ENCODE measurements at regions not wholly inside any gene's neighbourhood (a gene's known extent, or its start where the extent isn't known, plus 50 kb on each side); places are given as distances from the start of the nearest gene placed in this dataset.
"Not testable (repeated sequence)": the region's sequence is repeated elsewhere in the genome, so short reads cannot be mapped to it uniquely, and the experiment has no call there.

- DNase-seq (ENCODE audit: low read depth in 2 of 2) = not testable (repeated sequence)
These were observed 418.4 kb downstream of the KIF20B start for GRCh38 chr10:90119631-90120280.

DNA sequence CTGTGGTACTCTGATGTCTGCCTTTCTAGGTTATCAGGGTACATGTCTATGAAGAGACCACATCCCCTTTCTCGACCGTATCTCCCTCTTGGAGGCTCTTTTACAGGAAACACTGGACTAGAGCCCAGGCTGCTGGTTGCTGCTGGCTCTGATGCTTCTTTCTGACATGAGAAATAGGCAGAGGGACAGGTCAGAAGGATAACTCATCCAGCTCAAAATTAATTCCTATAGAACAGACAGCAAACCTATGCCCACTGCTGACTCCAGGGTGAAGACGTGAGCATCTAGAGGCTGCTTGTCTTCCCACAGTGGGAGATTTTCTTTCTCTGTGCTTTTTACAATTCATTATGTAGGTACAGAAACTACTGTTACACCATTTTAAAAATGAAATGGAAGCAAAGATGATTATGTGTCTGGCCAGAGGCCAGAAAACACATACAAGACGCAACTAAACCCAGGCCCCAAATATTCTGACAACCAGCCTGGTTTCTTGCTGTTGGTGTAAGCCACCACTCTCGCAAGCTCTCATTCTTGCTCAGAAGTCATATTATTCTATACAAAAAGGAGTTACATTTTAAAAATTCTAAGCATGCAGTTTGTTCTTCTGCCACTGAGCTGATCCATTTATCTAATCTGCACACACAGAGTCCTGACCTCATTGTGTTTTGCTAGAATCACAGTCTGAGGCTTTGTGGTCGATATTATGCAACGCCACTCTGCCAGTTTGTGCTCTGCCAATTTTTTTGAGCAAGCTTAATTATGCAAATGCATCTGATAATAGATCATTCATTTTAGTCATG, 424.3 kb downstream of the KIF20B start:
- DNase-seq (ENCODE audit: low read depth in 2 of 2) = no peak

DNA sequence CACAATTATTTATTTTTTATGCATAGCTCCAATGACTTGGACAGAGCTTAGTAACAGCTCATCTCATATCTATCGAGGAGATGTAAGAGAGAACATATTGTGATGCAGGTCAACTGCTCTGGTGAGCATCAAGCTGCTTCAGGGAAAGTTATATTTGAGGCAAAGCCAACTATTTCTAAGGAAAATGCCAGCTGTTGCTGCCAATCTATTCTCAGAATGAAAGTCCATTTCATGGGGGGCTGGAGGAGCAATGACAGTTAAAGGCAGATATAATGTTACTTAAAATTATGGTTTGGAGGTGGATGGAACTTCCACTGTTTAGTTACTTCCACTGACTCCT, 424.8 kb downstream of the KIF20B start:
- DNase-seq (ENCODE audit: low read depth in 2 of 2) = no peak

DNA sequence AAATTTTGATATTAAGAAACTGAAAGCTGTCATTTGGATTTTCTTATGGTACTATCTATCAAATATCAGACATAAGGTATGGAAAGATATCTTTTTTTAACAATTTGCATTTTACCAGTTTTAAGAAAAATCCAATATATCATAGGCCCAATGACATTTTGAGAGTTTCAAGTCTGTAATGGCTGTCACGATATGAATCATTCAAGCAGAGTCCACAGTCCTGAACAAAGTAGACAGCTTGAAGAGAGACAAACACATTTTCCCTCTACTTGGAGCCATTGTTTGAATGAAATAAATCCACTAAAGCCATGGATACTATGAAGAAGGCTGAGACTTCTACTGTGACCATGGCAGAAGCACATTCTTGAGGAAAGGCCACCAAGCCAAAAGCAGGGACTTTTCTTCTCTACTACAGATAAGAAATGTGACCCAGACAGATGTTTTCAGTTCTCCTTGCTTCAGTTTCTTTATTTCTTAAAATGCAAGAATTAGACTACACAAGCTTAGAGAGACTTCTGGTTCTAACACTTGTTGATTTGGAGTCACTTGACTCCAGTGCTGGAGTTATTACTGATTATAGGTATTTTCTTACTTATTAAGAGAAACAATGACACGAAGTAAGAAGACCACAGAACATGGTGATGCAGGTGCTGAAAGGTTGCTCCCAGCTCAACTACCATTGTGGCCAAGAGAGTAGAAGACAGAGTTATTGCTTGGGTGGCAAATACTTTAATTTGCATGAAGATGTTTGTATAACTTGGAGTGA, 429.1 kb downstream of the KIF20B start:
- DNase-seq (ENCODE audit: low read depth in 2 of 2) = no peak

DNA sequence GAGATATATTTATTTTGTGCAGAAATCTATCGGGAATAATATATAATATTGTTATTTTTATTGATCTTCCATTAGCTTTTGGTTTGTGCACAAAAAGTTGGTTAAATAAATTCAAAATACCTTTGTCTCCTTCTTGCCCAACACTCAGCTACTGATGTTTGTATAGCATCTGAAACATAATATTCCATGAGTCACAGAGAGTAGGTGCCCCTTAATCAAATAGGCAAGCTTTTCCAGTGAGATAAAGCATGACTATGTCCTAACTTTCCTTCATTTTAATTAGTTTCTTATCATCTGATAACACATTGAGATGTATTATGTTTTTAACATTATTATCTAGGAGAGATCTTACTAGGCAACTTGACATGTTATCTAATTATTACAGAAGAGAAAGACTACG, 432.2 kb downstream of the KIF20B start:
- no peak for DNase-seq (ENCODE audit: low read depth in 2 of 2)

GRCh38 chr10:90136731-90137316, 435.4 kb downstream of the KIF20B start:
- no peak for DNase-seq (ENCODE audit: low read depth in 2 of 2)

DNA sequence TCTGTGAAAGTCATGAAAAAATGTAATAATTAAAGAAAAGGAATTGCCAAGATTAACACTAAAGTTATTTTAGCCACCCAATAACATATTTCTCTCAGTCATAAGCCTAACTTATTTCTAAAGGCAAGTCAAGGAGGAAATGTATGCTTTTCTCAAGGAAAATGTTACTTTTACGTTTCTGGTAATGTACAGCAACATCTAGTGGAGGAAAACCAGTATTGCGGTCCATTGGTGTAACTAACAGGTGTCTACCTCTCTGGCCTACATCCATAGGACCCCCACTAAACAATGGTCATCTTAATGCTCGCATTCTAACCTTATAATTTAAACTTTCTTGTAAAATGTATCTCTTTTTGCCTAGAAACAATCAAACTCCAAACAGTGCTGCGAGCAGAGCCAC, 437.5 kb downstream of the KIF20B start:
- no peak for DNase-seq (ENCODE audit: low read depth in 2 of 2)

- no peak for DNase-seq (ENCODE audit: low read depth in 2 of 2)
These were observed 440.4 kb downstream of the KIF20B start for GRCh38 chr10:90141791-90142190.

DNA sequence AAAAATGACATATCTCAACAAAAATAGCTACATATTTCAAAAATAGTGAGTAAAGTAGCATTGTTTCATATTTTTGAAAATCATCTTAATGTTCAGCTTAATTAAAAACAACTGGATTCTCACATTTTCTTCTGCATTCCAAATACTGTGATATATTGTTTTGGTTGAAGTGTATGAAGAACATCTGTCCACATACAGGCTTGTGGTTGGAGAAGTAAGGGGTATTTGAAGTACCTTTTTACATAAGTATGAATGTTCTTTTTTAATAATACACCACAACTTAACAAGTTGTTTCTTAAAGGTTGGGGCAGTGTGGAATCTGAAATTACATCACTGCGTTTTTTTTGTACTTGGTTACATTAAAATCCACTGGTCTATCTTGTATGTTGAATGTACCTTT, 442.5 kb downstream of the KIF20B start:
- no peak for DNase-seq (ENCODE audit: low read depth in 2 of 2)

DNA sequence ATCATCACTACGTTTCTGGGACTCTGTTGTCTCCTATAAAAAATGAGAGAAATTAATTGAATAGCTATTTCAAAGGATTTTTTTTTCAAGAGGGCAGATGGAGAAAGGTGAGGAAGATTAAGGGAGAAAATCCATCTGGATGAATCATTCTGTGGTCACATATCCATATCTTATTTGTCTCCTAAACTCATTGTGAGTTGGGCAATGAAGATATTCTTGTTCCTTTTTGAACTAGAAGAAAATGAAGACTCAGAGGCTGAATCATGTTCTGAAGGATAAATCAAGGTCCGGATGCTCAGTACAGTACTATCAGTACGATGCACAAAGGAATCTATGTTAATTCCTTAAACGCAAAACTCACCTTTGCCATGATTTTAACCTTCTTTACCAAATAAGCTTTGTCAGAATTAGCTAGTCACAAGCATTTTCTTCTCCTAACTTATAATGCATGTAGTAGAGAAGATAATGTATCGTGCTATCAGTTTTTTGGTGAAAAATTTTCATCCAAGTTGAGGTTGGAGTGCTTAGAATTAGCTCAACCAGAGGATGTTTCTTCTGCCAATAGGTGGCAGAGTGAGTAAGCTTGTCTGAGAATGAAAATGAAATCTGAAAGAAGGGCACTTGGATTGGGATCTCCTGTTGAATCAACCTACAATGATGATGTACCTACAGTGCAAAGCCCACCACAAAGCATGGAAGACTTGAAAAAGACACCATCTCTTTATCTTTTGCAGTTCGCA, 446.9 kb downstream of the KIF20B start:
- DNase-seq (ENCODE audit: low read depth in 2 of 2) = no peak

DNA sequence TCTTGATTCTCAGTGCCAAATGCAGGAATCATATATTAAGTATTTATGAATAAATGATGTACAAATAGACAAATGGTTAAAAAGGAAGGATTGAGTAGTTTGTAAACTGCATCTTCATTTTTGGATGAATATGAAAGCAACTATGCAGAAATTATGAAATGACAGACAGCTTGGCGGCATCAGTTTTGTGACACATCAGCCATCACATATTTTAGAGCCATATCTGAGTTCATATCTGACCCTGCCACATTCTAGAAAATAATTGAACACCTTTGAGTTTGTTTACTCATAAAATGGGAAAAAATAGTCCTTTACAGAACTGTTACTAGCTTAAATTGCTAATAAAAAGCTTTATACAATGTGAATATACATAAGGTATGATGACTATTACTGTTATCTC, 448.2 kb downstream of the KIF20B start:
- no peak for DNase-seq (ENCODE audit: low read depth in 2 of 2)

GRCh38 chr10:90162271-90162853, 461.0 kb downstream of the KIF20B start:
- no peak for DNase-seq (ENCODE audit: low read depth in 2 of 2)

- no peak for DNase-seq (ENCODE audit: low read depth in 2 of 2)
These were observed 466.0 kb downstream of the KIF20B start for GRCh38 chr10:90167174-90168064.

DNA sequence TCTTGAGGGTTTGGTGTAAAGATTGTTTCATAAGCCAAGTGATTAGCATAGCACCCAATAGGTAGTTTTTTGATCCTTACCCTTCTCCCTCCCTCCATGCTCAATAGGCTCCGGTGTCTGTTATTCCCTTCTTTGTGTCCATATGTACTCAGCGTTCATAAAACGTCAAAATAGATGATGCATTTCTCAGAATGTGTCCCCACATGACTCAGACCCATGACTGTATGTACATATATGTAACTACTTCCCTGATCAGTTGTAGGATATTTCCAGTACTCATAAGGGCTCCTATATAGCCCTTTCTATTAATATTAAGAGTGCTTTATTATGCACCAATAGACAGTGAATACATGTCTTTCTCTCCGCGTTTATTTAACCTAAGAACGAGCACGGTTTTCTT, 466.9 kb downstream of the KIF20B start:
- no peak for DNase-seq (ENCODE audit: low read depth in 2 of 2)

DNA sequence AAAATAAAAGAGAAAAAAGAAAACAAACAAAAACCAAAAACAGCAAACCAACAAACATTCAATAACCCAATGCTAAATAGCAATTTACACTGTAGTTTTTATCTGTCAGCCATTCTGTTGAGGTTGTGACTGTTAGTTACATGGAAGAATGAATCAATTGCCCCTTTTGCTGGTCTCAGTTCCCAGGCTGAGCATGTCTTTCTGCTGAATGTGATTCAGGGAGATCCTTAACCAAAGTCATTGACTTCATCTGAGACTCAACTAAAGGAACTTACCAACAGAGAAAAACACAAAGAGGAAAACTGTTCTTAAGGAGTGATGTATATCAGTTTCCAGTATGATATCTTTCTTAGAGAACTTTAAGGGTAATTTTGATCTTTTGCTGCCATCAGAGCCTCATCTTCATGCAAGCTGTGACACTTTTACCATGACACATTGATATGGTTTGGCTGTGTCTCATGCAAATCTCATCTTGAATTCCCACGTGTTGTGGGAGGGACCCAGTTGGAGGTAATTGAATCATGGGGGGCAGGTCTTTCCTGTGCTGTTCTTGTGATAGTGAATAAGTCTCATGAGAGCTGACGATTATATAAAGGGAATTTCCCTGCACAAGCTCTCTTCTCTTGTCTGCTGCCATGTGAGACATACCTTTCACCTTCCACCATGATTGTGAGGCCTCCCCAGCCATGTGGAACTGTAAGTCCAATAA, 469.8 kb downstream of the KIF20B start:
- DNase-seq (ENCODE audit: low read depth in 2 of 2) = no peak

DNA sequence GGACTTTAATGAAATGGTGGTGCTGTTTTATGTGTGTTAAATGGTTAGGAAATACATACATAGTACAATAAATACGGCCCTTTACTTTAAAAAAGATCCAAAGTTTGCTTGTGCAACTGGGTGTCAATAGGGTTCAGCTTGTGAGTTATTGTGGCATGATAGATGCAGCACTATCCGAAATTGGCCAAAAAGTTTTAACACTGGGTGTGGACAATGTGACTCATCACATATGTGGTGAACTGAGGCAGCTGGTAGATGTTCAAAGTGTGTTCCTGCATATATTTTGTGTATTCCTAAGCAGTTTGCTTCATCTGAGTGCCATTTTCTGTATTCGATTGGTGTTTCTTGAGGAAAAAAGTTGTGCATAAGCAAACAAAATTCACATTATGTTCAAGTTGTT, 473.1 kb downstream of the KIF20B start:
- no peak for DNase-seq (ENCODE audit: low read depth in 2 of 2)

DNA sequence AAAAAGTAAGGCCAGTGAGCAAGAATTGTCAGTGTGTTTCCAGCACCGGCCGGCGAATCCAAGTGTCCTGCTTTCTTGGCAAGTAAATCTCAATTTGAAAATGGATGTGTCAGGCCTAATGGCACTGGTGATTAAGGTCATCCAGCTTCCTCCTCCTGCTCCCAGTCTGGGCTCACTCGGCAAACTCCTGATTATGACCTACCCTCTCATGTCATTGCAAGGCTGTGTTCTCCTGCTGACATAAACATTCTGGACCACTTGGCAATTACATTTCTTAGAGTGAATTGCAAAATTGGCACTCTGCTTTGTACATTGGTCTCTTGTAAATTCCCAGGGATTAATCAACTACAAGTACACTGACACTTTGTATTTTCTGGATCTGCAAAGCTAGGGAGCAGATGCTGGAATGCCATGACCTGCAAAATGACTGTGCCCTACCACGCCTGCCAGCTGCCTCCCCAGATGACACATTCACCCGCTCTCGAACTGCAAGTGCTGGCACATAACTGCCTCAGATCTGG, 473.8 kb downstream of the KIF20B start:
- DNase-seq (ENCODE audit: low read depth in 2 of 2) = no peak

DNA sequence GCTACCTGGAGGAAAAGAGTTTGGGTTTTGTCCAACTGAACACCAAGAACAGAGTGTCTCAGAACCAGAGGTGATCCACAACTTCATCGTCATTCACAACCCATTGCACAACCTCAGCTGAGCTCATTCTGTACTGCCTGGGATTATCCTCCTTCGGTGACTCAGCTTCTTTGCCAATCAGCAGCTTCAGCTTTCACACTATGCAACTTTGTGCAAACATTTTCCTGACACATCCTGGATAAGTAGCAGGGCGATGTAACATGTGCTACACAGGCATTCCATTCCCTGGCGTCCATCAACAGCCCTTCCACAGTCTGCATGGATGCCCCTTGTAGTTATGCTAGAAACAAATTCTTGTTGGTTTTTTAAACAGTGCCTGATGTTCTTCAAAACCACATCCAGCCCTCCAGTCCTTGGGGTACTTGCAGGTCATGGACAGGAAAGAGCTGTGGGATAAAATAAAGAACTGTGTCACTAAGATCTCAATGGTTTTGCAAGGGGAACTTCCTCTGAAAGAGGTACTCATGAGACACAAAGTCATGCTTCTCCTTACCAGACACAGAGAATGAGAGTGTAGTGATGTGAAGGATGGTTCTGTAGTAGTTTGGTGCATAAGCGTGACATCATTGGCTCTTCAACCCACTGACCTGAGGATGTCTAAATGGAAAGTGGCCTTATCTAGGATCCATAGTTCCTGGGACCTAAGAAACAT, 478.5 kb downstream of the KIF20B start:
- DNase-seq (ENCODE audit: low read depth in 2 of 2) = no peak
